ENCODE measurements at regions not wholly inside any gene's neighbourhood (a gene's known extent, or its start where the extent isn't known, plus 50 kb on each side); places are given as distances from the start of the nearest gene placed in this dataset.
"Not testable (repeated sequence)": the region's sequence is repeated elsewhere in the genome, so short reads cannot be mapped to it uniquely, and the experiment has no call there.

DNA sequence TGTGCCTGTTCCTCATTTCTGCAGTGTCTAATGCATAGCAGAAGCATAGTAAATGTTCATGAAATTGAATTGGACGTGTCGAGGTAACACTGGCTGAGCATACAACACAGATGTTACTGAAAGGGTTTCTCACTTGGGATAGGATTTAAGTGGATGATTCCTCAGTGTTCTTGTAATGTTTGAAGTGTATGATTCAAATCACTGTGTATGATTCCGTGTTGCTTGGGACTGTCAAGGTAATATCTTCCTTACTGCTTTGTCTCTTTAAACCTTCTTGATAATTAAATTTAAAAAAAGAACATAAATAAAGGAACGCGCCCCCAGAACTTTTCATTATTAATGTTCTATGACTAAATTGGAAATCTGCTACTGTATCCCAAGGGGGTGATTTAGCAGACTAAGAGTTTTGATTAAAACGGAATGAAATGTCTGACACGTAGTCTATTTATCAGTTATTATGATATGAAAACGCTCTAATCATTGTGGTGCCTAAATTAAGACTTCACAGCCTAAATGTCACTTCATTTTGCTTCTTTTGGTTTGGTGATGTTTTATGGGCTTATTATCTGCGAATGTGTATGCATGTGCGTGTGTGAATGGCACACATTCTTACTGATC, 696.9 kb upstream of the EPHA5 start:
- Histone ChIP-seq H3K9me2 (replicated peaks; ENCODE audit: insufficient read depth, low read length) (no peaks in the 10 kb centered on the region), H3K9ac (ENCODE audit: low read length) (no peak overlapping the region), H3K9me3 (replicated peaks; ENCODE audit: insufficient read depth, low read length) (no peaks in the 10 kb centered on the region), H3K27ac (ENCODE audit: low read length) (no peak overlapping the region), H3K36me3 (replicated peaks; ENCODE audit: insufficient read depth, low read length) (no peaks in the 10 kb centered on the region), H4K20me1 (ENCODE audit: insufficient read depth, low read length) (no peaks in the 10 kb centered on the region), H3K27me3 (replicated peaks; ENCODE audit: insufficient read depth, low read length) (no peaks in the 10 kb centered on the region), H3K4me3 (ENCODE audit: low read length) (no peak overlapping the region), H3K79me2 (ENCODE audit: low read length) (no peaks in the 10 kb centered on the region), H3F3A (ENCODE audit: insufficient read depth, low read length) (no peaks in the 10 kb centered on the region), H2AFZ (ENCODE audit: low read length) (no peak overlapping the region), H3K4me2 (ENCODE audit: low read depth, low read length) (no peak overlapping the region), H3K4me1 (ENCODE audit: low read length) (no peaks in the 10 kb centered on the region)
- DNase-seq, result no peak
- TF ChIP-seq, protein P1, sequence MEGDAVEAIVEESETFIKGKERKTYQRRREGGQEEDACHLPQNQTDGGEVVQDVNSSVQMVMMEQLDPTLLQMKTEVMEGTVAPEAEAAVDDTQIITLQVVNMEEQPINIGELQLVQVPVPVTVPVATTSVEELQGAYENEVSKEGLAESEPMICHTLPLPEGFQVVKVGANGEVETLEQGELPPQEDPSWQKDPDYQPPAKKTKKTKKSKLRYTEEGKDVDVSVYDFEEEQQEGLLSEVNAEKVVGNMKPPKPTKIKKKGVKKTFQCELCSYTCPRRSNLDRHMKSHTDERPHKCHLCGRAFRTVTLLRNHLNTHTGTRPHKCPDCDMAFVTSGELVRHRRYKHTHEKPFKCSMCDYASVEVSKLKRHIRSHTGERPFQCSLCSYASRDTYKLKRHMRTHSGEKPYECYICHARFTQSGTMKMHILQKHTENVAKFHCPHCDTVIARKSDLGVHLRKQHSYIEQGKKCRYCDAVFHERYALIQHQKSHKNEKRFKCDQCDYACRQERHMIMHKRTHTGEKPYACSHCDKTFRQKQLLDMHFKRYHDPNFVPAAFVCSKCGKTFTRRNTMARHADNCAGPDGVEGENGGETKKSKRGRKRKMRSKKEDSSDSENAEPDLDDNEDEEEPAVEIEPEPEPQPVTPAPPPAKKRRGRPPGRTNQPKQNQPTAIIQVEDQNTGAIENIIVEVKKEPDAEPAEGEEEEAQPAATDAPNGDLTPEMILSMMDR (IDR thresholded peaks at IDR 0.05; ENCODE audit: low read length), result no peak
- TF ChIP-seq EZH2 (optimal IDR thresholded peaks at IDR 0.05; ENCODE audit: low read depth, low read length), result no peak
- no peak for TF ChIP-seq EZH2phosphoT487 (IDR thresholded peaks at IDR 0.05; ENCODE audit: low read length)

DNA sequence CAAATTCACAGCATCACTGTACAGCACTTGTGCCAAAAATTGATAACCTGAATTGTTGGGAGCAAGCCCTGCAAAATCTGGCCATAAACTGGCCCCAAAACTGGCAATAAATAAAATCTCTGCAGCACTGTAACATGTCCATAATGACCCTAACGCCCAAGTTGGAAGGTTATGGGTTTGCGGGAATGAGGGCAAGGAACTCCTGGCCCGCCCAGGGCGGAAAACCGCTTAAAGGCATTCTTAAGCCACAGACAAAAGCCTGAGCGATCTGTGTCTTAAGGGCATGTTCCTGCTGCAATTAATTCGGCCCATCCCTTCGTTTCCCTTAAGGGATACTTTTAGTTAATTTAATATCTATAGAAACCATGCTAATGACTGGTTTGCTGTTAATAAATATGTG, 690.1 kb upstream of the EPHA5 start:
- not testable (repeated sequence) for H3K36me3 ChIP-seq (replicated peaks; ENCODE audit: insufficient read depth, low read length); H2AFZ ChIP-seq (ENCODE audit: low read length)

DNA sequence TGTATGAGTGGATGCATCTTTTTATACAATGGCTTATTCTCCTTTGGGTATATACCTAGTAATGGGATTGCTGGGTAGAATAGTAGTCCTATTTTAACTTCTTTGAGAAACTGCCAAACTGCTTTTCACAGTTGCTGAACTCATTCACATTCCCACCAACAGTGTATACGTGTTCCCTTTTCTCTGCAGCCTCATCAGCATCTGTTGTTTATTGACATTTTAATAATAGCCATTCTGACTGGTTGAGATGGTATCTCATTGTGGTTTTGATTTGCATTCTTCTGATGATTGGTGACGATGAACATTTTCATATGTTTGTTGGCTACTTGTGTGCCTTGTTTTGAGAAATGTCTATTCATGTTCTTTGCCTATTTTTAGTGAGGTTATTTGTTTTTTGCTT, 687.0 kb upstream of the EPHA5 start:
- Histone ChIP-seq H3K27me3 (replicated peaks; ENCODE audit: insufficient read depth, low read length) (no peaks in the 10 kb centered on the region), H3K9me3 (replicated peaks; ENCODE audit: insufficient read depth, low read length) (no peaks in the 10 kb centered on the region), H3K36me3 (replicated peaks; ENCODE audit: insufficient read depth, low read length) (no peaks in the 10 kb centered on the region), H3K9me2 (replicated peaks; ENCODE audit: insufficient read depth, low read length) (no peaks in the 10 kb centered on the region), H2AFZ (ENCODE audit: low read length) (no peak overlapping the region), H3K9ac (ENCODE audit: low read length) (no peak overlapping the region), H3F3A (ENCODE audit: insufficient read depth, low read length) (no peaks in the 10 kb centered on the region), H3K4me3 (ENCODE audit: low read length) (no peak overlapping the region), H3K27ac (ENCODE audit: low read length) (no peak overlapping the region), H3K4me1 (ENCODE audit: low read length) (no peaks in the 10 kb centered on the region), H3K4me2 (ENCODE audit: low read depth, low read length) (no peak overlapping the region), H4K20me1 (ENCODE audit: insufficient read depth, low read length) (no peaks in the 10 kb centered on the region), H3K79me2 (ENCODE audit: low read length) (no peaks in the 10 kb centered on the region)
- no peak for DNase-seq
- TF ChIP-seq EZH2 (optimal IDR thresholded peaks at IDR 0.05; ENCODE audit: low read depth, low read length), result no peak
- TF ChIP-seq, protein P1 (IDR thresholded peaks at IDR 0.05; ENCODE audit: low read length), result no peak
- TF ChIP-seq EZH2phosphoT487 (IDR thresholded peaks at IDR 0.05; ENCODE audit: low read length), result no peak

More for the DNA sequence above, 690.1 kb upstream of the EPHA5 start:
- not testable (repeated sequence) for H3K9ac ChIP-seq (ENCODE audit: low read length); H3K4me3 ChIP-seq (ENCODE audit: low read length); H3K9me3 ChIP-seq (replicated peaks; ENCODE audit: insufficient read depth, low read length); H3F3A ChIP-seq (ENCODE audit: insufficient read depth, low read length); H4K20me1 ChIP-seq (ENCODE audit: insufficient read depth, low read length); H3K4me2 ChIP-seq (ENCODE audit: low read depth, low read length); H3K27me3 ChIP-seq (replicated peaks; ENCODE audit: insufficient read depth, low read length); H3K9me2 ChIP-seq (replicated peaks; ENCODE audit: insufficient read depth, low read length); DNase-seq; H3K79me2 ChIP-seq (ENCODE audit: low read length); H3K27ac ChIP-seq (ENCODE audit: low read length); H3K4me1 ChIP-seq (ENCODE audit: low read length)

DNA sequence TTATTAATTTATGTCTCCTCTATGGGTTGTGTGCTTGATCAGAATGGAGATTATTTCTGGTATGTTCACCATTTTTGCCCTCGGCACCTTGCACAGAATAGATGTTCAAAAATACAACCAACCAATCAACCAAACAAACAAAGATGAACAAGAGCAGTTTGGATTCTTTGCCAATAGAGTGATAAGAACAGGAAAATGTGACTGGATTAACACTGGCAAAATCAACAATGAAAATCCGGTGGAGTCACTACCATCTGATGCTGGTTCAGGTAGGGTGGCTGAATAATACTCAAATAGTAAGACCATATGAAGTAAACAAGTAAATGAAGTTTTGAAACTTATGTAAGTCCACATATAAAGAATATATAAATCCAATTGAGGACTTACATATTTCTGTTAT, 685.0 kb upstream of the EPHA5 start:
- TF ChIP-seq, protein P1 (IDR thresholded peaks at IDR 0.05; ENCODE audit: low read length), result no peak
- TF ChIP-seq EZH2phosphoT487 (IDR thresholded peaks at IDR 0.05; ENCODE audit: low read length) (no peak), EZH2 (optimal IDR thresholded peaks at IDR 0.05; ENCODE audit: low read depth, low read length) (no peak)
- no peak for DNase-seq
- H3K36me3 ChIP-seq (replicated peaks; ENCODE audit: insufficient read depth, low read length), result no peaks in the 10 kb centered on the region
- H4K20me1 ChIP-seq (ENCODE audit: insufficient read depth, low read length), result no peaks in the 10 kb centered on the region
- H3K27me3 ChIP-seq (replicated peaks; ENCODE audit: insufficient read depth, low read length), result no peaks in the 10 kb centered on the region
- no peak overlapping the region for H2AFZ ChIP-seq (ENCODE audit: low read length)
- no peak overlapping the region for H3K9ac ChIP-seq (ENCODE audit: low read length)
- no peak overlapping the region for H3K27ac ChIP-seq (ENCODE audit: low read length)
- H3K9me2 ChIP-seq (replicated peaks; ENCODE audit: insufficient read depth, low read length), result no peaks in the 10 kb centered on the region
- no peaks in the 10 kb centered on the region for H3K4me1 ChIP-seq (ENCODE audit: low read length)
- H3F3A ChIP-seq (ENCODE audit: insufficient read depth, low read length), result no peaks in the 10 kb centered on the region
- H3K9me3 ChIP-seq (replicated peaks; ENCODE audit: insufficient read depth, low read length), result no peaks in the 10 kb centered on the region
- H3K79me2 ChIP-seq (ENCODE audit: low read length), result no peaks in the 10 kb centered on the region
- no peak overlapping the region for H3K4me3 ChIP-seq (ENCODE audit: low read length)
- no peak overlapping the region for H3K4me2 ChIP-seq (ENCODE audit: low read depth, low read length)

Data from MM.1S (cell line).